RWPE1 (cell line): ENCODE measurements at regions not wholly inside any gene's neighbourhood (a gene's known extent, or its start where the extent isn't known, plus 50 kb on each side); places are given as distances from the start of the nearest gene placed in this dataset.

Experiments used
- CTCF ChIA-PET: fragments of 350-600 bp; sonication (Branson Sonifier 250); formaldehyde crosslinking; extraction: SDS; loops from one replicate; lab custom pipeline; 2021; lab: Yijun Ruan, JAX
- POLR2A ChIA-PET: fragments of 400-600 bp; formaldehyde crosslinking; extraction: SDS; loops from one replicate; lab custom pipeline; 2020; ENCODE audit warnings: antibody characterized with exemption; ENCODE audit not compliant: low non-redundant PET; lab: Yijun Ruan, JAX
- DNase-seq: peaks from one replicate; pipeline ENCODE4 v3.0.0; 2012; ENCODE audit warnings: low spot score
- H3K27ac ChIP-seq: fragments of 450-650 bp; 2 replicates; pipeline ENCODE4 v1.5.1; 2017
- TF ChIP-seq, protein P1 (sequence below): fragments of 450-650 bp; conservative IDR thresholded peaks from 2 replicates; pipeline ENCODE4 v1.5.1; 2017; ENCODE audit warnings: low read depth, mild to moderate bottlenecking

DNA sequence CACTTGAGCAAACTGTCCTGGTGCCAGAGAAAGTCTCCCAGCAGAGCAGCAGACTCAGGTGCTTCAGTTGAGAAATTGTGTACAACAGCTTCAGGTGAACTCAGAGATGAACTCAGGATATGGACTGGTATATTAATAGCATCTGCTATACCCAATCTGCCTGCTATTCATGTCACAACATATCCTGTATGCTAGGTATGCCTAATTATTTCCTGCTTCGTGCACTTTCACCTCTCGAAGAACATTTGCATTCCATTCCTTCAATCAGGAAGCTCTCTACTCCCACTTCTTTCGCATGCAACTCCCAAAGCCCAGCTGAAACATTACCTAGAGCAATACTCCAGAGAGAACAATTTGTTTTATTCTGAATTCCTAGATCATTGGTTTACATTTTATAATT is 207.7 kb downstream of the KCNA4 start:
- TF ChIP-seq, protein P1, sequence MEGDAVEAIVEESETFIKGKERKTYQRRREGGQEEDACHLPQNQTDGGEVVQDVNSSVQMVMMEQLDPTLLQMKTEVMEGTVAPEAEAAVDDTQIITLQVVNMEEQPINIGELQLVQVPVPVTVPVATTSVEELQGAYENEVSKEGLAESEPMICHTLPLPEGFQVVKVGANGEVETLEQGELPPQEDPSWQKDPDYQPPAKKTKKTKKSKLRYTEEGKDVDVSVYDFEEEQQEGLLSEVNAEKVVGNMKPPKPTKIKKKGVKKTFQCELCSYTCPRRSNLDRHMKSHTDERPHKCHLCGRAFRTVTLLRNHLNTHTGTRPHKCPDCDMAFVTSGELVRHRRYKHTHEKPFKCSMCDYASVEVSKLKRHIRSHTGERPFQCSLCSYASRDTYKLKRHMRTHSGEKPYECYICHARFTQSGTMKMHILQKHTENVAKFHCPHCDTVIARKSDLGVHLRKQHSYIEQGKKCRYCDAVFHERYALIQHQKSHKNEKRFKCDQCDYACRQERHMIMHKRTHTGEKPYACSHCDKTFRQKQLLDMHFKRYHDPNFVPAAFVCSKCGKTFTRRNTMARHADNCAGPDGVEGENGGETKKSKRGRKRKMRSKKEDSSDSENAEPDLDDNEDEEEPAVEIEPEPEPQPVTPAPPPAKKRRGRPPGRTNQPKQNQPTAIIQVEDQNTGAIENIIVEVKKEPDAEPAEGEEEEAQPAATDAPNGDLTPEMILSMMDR: no peak
- peak; percentile 70 for DNase-seq
- H3K27ac ChIP-seq: no peak overlapping the region
- ChIA-PET CTCF (interaction anchor here (0.6 to 0.7 kb wide), 3 partner anchors 45 to 131 kb away, joined by 3 to 4 read pairs (median 4); no protein-coding TSS in a partner anchor), POLR2A (interaction anchor here (0.5 kb wide), 1 partner anchor 128 kb away, joined by 3 read pairs; no protein-coding TSS in a partner anchor)

DNA sequence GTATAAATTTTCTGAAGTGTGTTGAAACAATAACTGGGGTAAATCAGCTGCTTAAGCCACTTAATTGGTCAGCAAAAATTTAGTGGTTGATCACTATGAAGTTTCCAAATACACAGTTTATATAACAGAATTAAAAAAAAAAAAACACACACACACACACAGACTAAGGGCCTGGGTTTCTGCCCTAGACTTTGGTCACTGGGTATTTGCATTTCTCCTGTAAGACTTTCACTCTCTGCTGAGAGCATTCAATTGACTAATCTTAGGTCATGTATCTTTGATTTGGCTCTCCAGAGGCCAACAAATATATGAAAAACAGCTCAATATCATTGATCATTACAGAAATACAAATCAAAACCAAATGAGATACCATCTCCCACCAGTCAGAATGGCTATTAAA is 214.3 kb downstream of the KCNA4 start:
- POLR2A ChIA-PET: no interaction called here
- H3K27ac ChIP-seq: no peak overlapping the region

DNA sequence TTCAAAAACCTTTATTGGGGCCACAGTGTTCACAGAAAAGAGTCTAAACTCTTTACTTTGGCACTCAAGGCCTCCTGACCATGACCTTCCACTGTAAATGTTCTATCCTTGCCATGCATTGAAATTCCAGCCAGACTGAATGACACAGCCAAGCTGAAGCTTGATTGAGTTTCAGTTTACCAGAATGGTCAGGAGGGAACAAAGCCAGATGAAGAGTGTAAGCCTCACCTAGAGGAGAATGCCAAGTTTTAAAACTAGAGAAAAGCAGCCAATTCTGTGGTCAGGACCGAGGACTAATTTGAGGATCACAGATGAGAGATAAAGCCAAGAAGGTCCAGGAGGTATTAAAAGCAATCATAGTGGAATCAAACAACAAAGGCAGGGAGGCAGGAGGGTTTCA is 215.3 kb downstream of the KCNA4 start:
- TF ChIP-seq, protein P1: no peak
- DNase-seq: no peak
- no peak overlapping the region for H3K27ac ChIP-seq
- CTCF ChIA-PET: no interaction called here
- POLR2A ChIA-PET: no interaction called here

More for the DNA sequence above, 214.3 kb downstream of the KCNA4 start:
- DNase-seq: no peak
- CTCF ChIA-PET: no interaction called here
- TF ChIP-seq, protein P1: no peak

DNA sequence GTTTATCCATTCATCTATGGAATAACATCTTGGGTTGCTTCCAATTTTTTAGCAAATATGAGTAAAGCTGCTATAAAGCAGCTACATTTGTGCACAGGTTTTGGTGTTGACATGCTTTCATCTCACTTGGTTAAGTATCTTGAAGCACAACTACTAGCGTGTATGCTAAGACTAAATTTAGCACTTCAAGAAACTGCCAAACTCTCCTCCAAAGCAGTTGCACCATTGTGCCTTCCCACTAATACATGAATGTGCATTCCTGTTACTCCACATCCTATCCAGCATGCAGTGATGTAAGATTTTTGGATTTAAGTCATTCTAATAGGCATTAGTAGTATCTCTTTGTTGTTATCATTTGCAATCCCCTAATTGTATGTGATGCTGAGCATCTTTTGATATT is 230.7 kb downstream of the KCNA4 start:
- no peak overlapping the region for H3K27ac ChIP-seq
- ChIA-PET POLR2A (no interaction called here), CTCF (no interaction called here)
- TF ChIP-seq, protein P1: no peak
- no peak for DNase-seq

DNA sequence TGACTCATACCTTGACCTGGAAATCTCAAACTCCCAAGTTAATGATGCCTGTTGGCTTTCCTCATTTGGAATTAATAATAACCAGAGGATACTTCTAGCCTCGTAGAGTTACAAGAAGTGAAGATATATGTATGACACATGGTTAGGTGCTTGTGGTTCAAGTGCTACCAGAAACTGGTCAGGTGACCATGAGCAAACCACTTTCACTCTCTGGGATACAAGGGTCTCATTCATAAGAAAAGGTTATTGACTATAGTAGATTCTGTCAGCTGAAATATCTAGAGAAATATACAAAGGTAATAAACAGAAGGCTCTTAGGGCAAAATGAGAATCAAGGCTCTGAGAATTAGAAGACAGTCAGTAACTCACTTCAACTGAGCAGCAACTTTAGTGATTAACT is 233.3 kb downstream of the KCNA4 start:
- DNase-seq: no peak
- no peak overlapping the region for H3K27ac ChIP-seq
- ChIA-PET CTCF (no interaction called here), POLR2A (no interaction called here)
- TF ChIP-seq, protein P1: no peak

DNA sequence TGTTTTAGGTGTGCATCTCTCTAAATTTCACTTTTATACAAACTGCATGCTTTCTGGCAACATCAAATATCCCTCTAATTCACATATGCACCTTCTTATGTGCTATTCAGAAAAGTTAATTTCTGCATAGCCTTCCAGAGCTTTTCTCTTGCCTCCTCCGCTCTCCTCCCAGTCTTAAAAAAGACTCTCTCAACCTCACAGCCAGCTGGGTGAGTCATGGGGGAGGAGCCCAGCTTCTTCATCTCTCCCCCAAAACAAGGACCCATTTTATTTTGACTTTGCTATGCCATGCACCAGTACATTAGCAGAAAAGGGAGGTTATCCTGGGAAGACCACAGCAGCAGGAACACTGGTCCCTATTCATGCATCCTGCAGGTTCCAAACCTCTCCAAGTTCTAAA is 234.4 kb downstream of the KCNA4 start:
- POLR2A ChIA-PET: no interaction called here
- TF ChIP-seq, protein P1: no peak
- CTCF ChIA-PET: no interaction called here

More for the DNA sequence above, 234.4 kb downstream of the KCNA4 start:
- no peak overlapping the region for H3K27ac ChIP-seq
- no peak for DNase-seq
